HG02763 (cell line): ENCODE measurements at regions not wholly inside any gene's neighbourhood (a gene's known extent, or its start where the extent isn't known, plus 50 kb on each side); places are given as distances from the start of the nearest gene placed in this dataset.

Experiments used
- ATAC-seq: cut with Tn5 transposase; IDR thresholded peaks from one replicate; pipeline ENCODE4 v1.9.1; 2021; ENCODE audit warnings: mild to moderate bottlenecking, moderate library complexity; ENCODE audit not compliant: unreplicated experiment

DNA sequence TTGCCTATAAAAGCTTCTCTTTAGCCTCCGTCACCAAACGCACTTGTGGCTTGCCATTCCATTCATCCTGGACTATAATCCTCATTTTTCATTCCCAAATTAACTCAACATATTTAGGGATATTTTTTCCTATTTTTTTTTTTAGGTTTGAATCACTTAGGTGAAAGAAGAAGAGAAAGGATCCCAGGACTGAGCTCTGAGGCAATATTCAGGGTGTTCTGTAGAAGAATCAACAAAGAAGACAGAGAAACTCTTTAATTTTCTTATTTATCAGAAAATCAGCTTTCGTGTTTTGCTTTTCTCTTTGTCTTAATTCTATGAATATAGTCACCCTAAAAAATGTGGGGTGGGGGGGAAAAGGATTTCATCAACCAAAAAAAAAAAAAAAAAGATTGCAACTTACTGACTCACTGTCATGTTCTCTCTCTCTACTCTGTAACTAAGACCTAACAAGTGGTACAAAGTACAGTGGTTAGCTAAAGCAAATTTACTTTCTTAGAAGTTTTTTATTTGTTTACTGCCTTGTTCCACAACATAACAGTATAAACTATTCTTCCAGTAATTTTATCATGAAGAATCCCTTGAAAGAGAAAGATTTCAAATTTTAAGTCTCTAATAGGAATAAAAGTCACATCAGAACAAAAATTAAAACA, 272.0 kb downstream of the DHX15 start:
- no peak for ATAC-seq

DNA sequence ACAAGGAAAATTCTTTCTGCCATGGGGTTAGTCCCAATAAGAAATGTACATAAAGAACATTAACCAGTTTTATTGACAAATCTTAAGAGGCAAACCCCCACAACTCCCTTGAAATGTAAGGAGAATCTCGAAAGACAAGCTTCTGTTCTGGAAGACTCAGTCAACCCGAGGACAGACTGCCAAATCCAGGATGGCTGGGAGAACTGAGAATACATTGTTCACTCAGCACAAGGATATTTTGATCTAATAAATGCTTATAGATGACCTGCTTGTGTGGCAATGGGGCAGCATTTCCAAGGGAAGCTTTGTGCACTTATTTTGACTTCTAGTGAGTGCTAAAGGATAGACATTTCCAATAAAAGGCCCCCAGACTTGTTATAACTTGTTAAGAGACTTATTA, 280.4 kb downstream of the DHX15 start:
- ATAC-seq, result no peak

DNA sequence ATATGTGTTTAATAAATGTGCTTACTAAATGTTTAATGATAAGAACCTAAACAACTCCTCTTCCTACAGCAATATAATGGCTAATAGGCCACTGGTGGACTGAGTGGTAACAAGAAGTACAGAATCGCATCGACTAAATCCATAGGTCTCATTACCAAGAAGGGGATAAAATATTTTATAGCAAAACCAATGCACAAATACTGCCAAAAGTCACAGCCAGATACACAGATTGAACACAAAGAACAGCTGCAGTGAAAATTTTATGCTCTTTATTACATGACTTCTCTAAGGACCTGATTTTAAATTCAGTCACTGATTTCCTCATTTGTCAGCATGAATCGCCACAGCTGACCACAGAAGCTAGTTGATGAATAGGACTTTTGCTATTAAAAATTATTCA, 285.4 kb downstream of the DHX15 start:
- ATAC-seq, result no peak

DNA sequence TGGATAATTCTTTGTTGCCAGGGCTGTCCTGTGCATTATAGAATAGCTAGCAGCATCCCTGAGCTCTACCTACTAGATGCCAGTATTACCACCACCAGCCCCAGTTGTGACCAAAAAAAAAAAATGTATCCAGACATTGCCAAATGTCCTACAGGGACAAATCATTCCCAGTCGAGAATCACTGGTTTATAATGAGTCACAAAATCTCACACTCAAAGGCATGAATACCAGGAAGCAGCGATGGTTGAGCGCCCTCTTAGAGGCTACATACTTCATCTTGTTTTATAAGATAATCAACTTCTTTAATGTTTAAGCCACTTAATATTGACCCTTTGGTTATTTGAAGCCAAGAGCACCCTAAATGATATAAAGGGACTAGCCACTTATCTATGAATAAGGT, 297.3 kb downstream of the DHX15 start:
- no peak for ATAC-seq

DNA sequence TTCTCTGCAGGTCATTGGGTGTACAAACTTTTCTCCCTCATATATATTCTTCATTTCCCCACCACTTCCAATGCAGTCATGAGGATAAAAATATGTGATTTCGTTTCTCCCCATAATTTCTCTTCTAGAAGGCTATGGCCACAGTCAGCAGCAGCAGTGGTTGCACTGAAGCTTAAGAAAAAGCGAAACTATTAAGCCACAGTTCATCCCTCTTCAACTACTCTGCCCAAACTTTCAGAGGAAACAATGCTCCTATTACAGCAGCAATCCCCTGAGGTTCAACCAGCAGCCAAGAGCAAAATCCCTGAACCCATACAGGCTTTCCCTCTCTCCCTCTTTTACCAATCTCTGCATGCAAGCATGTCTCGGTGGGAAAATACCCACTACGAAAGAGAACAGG, 298.6 kb downstream of the DHX15 start:
- no peak for ATAC-seq

DNA sequence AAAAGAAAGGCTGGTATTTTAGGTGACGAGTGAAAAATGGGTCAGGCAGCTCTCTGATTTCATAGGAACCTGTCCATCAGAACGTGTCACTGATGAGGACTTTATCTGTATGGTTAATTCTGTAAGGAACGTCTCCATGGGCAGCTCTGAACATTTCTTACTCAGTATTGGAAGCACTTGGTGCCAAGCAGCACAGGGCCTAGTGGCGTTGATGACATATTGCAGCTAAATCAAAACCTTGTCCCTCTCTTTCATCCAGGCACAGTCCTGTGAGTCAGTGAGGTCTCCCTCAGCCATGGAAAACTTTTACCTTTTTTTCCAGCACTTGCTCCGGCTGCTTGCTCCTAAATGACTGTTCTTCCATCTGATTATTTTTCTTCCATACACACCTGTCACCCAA, 301.9 kb downstream of the DHX15 start:
- ATAC-seq, result no peak

DNA sequence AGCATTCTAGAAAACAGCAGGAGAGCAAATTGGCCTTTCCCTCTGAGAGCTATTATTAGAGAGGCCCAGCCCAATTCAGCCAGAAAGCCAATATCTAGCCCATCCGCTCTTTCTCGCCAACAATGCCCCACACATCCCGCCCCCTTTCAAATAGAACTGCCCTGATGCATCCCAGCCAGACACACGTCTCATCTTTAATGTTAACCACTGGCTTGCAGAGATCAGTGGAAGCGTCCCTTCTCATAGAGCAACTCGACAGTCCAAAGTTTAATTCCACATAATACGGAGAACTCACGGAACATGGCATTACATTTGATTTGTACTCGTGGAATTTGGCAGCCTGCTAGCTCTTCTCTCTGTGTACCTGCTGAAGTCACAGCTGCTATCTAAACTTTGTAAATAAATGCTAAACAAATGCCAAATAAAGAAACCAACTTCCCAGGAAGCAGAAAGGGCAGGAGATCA, 304.4 kb downstream of the DHX15 start:
- no peak for ATAC-seq

DNA sequence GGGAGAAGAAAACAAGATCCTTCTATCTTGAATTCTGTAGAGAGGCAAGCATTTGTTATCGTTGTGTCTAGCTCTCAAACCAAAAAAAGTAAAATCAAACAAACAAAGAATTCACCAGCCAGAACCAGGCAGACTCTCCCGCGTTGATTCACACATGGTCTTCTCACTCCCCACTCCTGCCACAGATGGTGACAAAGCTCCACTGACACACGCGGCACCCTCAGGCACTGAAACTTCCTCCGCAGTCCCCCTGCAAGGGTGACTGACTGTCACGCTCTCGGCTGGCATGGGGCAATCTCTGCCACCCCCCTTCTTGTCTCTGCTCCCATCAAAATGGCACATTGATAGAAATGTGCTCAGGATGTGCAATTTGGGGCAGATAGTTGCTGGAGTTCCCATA, 304.9 kb downstream of the DHX15 start:
- no peak for ATAC-seq

DNA sequence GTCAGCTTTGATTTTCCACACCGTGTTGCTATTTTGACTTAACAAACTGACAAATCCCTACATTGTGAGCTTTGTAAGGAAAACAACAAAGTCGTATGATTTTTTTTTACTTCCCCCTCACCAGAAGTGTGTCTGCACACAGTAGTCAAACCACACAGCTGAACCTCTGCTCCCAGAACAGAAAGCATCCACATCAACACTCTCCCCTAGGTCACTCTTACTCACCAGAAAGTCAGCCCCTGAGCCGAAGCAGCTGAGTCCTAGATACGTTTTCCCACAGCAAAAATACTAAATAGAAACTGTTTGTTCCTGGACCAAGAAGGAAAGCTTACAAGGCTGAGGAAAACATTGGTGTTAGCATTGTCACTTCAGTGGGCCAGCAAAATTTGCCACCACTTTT, 305.7 kb downstream of the DHX15 start:
- no peak for ATAC-seq

DNA sequence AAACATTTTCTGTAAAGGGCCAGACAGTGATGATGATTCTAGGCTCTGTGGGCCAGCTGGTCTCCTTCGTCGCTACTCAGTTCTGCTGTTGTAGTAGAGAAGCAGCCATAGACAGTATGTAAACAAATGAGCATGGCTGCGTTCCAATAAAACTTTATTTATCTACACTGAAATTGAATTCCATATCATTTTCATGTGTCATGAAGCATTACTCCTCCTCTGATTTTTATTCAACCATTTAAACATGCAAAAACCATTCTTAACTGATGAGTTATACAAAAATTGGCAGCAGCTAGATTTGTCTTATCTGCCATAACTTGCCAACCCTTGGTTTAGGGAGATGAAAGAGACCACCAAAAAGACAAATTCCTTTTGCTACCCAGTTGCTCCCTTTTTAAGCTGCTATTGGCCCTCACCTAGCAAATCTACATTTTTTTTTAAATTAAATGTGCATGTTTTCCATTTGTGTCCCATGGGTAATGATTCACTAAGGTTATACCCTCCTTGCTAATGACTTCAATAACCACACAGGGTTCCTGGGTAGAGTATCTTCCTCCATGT, 309.9 kb downstream of the DHX15 start:
- ATAC-seq, result no peak

DNA sequence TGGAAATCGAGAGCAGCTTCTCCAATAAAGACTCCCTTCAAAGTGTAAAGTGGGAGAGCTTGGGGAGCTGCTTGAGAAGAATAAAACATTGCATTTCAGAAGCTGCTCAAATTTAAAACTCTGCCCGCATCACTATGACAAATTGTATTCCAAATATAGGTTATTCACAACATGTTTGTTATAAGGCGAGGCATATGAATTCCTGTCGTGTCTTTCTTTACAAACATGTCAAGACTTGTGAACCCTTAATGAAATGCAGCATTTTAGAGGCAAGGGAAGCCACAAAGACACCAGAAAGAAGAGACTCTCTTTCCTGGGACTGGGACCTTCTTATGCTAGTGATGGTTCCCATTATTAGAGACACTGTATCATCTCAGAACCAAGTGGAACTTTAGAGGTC, 311.2 kb downstream of the DHX15 start:
- ATAC-seq, result no peak

DNA sequence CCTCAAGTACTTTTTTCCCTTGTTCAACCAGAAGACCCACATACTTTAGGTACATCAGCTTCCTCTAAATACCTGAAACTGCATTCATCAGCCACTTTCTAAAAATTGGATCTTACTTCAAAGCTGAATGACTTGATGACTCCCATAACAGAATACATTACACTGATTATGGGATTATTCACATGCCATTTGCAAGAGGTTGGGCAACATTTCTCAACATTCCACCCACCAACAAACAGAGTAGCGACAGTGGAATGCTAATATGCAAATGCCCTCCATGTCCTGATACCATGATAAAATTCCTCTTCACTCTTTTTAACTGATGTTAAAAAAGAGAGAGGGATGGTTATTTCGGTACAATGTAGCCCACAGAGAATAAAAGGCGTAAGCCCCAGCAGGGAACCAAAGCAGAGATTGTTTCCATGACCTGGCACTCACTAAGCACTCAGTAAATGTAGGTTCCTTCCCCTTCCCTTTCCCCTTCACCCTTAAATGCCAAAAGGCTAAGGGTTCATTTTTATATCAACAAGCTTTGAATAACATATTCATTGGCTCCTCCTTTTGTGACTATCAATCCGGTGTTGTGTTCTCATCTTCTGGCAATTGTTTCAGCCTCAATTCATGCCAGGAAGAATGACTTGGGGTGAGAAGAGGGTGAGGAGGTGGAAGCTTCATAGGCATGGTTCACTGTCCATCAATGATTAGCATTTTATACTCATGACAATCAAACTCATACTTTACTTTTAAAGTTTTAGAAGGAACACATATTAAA, 317.2 kb downstream of the DHX15 start:
- ATAC-seq, result no peak

DNA sequence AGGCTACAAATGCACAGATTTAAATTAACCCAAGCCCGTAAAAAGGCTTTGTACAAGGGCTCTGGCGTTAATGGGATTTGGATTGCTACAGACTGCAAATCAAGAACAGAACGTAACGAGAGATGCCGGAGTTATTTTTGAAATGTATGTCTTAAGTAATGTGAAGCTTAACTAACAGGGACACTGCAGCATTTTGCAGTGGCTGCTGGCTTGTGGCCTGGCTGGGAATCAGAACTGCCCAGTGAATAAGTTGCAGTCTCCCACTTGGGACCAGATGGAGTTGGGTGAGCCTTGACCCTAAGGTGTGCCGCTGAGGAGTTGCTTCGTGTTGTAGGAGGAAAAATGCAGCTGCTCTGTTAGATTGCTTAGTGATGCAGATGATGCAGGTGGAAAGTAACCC, 318.4 kb downstream of the DHX15 start:
- no peak for ATAC-seq

DNA sequence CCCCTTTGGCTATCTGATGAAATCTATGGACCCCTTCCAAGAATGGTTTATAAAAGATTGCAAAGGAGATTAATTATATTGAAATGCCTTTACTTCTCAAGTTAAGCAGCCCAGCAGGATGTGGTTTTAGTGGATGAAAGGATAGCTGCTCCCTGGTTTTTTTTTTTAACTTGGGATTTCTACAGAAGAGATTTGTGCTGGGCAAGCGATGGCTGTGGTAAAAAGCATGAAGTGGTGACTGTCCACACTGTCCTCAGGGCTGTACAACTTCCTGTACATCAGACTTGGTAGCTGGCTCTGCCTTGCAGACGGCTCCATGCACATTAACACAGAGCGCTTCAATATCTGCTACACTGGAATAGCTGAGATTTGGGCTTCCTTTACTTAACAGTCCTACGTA, 321.7 kb downstream of the DHX15 start:
- ATAC-seq, result no peak

DNA sequence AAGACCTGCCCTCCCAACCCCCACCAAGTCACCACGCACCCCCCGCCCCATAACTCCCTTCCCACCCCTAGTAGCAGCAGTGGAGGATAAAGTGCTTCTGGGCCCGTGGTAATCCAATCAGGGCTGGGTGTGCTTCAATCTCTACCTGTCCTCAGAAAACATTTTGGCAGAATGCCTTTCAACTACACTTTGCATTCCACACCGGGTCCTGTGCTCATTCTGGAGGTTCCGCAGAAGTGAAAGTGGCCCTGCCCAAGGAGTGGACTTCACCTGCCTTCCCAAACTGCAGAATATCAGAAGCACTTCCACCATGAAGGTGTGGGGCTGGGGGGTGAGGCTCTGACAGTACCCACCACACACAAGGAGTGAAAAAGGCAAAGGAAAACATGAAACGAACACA, 322.3 kb downstream of the DHX15 start:
- no peak for ATAC-seq

DNA sequence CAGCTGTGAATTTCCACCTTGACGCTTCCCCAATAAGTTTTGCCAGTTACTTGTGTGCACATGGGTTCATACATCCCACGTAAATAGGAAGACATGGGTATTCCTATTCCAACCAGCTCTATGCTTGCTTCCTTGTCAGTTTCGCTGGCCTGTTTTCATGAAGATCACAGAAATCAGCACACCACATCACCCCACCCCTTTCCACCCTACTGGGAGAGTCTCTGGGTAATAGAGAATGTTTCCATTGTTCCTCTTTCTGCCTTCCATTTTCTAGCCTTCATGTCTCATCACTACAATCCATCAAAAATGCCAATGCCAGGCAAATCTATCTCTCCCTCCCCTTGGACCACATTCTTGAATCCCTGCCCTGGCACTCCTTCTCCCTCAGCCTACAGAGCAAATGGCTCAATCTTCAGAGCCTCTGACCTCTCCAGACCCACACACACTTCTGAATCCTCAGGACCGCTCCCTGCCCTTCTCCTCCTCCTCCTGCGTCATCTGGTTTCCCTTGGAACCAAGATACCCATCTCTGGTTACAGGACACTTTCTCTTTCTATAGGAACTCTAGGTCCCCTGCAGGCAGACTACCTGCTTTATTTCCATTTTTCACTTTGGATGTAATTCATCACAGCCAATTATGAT, 323.3 kb downstream of the DHX15 start:
- no peak for ATAC-seq

DNA sequence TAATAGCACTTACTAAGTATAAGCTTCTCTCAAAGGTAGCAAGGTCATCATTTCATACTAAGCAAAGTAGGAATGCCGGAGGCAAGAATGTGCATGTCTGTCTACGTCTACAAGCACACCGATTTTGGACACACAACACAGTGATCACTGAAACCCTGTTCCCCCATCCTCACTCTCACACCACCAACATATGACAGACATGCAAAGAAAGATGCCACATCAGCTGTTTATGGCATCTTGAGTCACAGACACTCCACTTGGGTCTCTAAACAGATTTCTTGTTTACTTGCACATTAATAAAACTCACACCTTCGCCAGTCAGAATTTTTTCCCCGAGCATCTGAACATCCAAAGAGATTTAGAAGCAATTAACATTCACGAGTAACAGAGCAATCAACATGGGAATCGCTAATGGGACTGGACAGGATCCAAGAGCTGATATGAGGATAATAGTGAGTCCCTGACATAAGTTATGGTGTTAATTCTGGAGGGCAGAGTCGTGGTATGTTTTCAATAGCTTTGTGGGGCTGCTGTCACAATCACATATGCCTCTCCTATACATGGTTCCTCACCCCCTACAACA, 324.1 kb downstream of the DHX15 start:
- ATAC-seq, result no peak

DNA sequence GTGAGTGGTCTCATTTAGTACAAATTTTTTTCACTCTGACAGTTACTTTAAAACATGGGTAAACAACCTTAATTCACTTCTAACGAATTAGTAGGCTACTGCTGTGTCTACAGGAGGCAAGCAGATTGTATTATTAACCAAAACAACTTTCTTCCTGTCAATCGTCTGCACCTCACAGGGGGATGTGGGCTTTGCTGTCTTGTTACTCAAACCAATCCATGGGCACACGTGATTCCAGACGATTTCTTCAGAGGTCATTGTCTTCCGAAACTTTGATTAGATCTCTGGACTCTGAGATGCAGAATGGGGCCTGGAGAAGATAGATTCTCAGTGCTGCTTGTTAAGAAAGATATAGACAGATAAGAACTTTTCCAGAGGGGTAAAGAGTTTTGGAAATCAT, 327.8 kb downstream of the DHX15 start:
- no peak for ATAC-seq

DNA sequence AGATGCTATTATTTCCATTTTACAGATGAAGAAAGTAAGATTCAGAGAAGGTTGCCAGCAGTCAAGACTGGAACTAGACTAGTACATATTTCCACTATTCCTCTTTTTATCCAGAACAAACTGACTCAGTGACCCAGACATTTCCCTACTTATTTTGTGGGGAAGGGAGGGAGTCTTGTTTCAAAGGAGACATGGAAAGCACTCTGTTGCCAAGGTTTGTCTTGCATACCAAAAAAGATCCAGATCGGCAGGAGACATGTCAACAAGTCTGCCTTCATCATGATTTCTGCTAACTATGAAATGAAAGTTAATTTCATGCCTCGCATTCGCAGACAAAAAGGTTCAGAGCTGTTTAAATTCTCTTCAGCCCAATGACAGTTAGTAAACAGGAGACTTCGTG, 328.3 kb downstream of the DHX15 start:
- ATAC-seq, result no peak

DNA sequence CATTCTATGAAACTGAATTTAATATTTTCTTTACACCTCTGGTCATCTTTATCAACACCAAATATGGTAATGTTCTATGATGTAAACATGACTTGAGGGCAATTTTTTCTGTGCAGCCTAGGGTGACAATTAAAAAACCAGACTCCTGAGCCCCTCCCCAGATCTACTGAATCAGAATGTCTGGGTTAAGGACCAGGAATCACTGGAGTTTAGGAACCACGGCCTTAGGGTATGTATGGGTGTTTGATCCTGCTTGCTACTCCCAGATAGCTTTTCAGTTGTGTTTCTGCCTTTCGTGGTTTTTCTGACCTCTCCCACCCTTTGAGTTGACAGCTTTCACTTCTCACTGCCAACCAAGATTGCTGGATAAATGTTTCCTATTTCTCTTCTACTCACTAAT, 332.2 kb downstream of the DHX15 start:
- ATAC-seq, result no peak

DNA sequence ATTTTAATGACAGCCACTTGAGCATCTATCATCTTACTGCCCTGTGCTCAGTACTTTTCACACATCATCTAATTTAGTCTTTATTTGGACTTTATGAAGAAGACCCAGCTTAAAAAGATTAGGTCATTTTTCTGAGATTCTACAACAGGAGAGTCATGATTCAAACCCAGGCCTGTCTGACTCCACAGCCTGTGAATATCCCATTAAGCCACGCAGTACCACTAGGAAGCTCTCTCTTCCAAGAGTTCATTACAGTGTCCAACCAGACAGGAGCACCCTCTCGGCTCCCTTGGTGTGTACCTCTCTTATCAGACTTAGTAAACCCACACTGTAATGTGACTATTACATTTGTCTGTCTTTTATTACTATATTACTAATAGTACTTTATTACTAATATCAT, 332.8 kb downstream of the DHX15 start:
- ATAC-seq, result no peak

DNA sequence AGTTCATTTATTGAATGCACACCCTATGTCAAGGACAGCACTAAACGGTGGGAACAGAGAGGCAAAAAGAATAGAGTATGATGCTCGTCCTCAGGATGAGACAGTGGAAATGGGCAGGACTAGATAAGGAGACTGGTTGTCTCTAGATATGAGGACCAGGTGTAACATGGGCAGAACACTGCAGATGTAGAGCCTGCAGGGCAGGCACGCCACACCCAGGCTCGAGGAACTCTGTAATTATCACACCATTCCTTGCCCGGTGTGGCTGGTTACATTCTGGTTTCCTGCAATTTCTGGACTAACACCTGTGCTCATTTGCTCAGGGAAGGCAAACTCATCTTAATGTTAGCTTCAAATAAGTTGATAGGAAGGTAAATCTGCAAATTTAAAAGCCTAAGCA, 334.4 kb downstream of the DHX15 start:
- no peak for ATAC-seq
